HG03439 (cell line): ENCODE measurements at regions not wholly inside any gene's neighbourhood (a gene's known extent, or its start where the extent isn't known, plus 50 kb on each side); places are given as distances from the start of the nearest gene placed in this dataset.
"Not testable (repeated sequence)": the region's sequence is repeated elsewhere in the genome, so short reads cannot be mapped to it uniquely, and the experiment has no call there.

Source experiments
- ATAC-seq: cut with Tn5 transposase; IDR thresholded peaks from one replicate; pipeline ENCODE4 v1.9.1; 2021; ENCODE audit warnings: mild to moderate bottlenecking, moderate library complexity; ENCODE audit not compliant: unreplicated experiment

- ATAC-seq = peak; percentile 79
These were observed 62.6 kb upstream of the CDR2 start for GRCh38 chr16:22436823-22437652.

DNA sequence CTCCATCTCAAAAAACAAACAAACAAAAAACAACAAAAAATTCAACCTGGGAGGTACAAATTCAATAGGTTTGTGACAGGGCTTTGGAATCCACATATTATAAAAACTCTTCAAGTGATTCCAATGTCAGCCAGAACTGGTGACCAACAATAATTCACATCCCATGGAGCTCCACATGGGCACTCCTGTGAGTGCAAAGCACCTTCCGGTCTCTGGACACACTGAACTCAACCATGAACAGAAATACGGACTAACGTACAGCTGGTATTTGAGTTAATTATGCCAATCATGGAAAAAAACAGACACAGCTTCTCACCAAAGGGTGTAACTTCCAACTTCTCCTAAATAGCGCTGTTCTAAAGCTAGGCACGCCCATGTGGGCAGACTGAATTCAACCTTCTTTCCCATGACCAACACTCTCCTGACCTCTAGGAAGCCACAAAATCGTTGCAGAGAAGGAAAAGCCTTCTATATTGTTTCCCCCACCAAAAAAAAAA, 62.0 kb upstream of the CDR2 start:
- peak; percentile 36 for ATAC-seq

GRCh38 chr16:22431314-22431713, 56.9 kb upstream of the CDR2 start:
- ATAC-seq = not testable (repeated sequence)

- ATAC-seq = no peak
These were observed 54.2 kb upstream of the CDR2 start for GRCh38 chr16:22428654-22429053.

- ATAC-seq = no peak
These were observed 53.1 kb upstream of the CDR2 start for GRCh38 chr16:22427556-22427955.

DNA sequence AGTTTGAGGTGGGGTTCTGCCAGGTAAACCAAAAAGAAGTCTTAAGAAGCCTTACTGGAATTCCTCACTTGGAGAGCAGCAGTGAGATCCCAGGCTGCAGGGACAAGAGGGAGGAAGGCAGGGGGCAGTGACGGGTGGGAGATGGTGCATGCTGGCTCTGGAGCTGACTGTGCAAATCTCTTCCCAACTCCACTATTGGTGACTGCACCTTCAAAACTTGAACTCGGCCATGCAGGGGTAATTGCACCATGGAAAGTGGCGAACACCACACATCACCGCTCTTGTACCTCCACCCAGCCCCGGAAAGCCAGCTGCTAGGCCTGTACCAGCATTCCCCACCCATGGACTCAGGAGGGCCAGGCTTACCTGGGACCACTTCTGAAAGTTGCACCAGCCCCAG, 51.4 kb upstream of the CDR2 start:
- ATAC-seq = no peak

GRCh38 chr16:22425036-22425801, 50.8 kb upstream of the CDR2 start:
- ATAC-seq = no peak

DNA sequence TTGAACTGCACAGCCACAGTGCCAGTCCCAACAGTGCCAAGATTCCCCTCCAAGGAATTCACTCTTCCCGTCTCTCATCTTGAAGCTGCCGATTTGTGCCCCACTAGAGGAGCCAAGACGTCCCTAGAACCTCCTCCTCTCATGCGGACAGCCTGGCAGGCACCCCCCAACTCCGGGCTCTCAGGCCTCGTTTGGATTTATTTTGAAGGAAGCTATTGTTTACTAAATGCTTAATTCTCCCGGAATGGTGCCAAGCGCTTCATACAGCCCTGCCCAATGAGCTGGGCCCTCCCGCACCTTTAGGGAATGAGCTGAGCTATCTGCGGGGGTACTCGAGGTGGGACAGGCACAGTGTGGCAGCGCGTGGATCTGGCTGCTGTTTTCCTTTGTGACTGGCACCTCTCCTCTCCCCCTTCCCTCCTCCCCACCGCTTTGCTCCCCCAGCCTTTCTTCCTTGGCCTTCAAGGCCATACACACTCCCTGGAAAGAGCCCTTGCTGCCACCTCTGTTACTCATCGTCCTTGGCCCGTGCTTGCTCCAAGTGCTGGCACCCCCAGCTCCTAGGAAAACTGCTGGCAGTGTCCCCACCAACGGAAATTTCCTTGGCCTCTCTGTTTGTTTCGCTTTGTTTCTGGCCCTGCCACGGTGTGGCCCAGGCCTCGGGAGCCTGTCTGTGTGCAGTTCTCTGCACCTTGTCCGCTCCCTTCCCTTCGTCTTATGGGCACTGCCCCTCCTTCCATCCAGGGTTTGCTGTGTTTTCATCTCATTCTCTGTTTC, 49.9 kb upstream of the CDR2 start:
- no peak for ATAC-seq
